ENCODE measurements at regions not wholly inside any gene's neighbourhood (a gene's known extent, or its start where the extent isn't known, plus 50 kb on each side); places are given as distances from the start of the nearest gene placed in this dataset.

DNA sequence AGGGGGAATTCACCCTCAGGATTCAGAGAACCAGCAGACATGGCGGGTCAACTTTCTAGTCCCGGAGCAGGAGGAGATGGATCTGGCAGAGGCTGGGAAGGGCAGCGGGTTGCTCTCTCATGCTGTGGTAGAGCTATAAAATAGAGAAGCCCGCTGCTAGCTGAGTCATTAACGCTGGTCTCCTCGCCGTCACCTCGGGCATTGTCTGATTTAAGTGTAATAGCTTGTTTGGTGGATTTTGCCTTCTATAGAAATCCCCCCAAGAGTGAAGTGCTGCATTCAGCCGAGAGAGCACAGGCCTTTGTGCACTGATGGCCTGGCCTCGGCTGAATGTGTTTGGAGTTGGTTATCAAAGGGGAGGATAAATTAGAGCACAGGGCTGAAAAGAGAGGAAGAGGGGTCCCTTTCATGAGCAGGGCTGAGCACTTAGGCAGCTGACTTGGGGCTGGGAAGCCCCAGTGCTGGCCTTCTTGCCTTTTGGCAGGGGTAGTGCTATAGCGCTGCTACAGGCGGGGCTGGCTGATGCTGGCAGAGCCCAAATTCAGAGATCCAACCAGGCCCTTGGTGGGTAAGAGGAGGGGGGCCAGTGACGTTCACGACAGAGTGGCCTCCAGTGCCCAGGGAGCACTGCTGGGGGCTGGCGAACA, 161.1 kb upstream of the CADM1 start:
- DNase-seq, result no peak
- H3K4me3 ChIP-seq, result no peak overlapping the region
- H3K36me3 ChIP-seq, result no peaks in the 10 kb centered on the region
- H3K27ac ChIP-seq, result no peak overlapping the region
- no peaks in the 10 kb centered on the region for H3K4me1 ChIP-seq
- H3K9me3 ChIP-seq, result no peaks in the 10 kb centered on the region
- no peak for TF ChIP-seq POLR2A (IDR thresholded peaks at IDR 0.05)
- TF ChIP-seq, protein P1, sequence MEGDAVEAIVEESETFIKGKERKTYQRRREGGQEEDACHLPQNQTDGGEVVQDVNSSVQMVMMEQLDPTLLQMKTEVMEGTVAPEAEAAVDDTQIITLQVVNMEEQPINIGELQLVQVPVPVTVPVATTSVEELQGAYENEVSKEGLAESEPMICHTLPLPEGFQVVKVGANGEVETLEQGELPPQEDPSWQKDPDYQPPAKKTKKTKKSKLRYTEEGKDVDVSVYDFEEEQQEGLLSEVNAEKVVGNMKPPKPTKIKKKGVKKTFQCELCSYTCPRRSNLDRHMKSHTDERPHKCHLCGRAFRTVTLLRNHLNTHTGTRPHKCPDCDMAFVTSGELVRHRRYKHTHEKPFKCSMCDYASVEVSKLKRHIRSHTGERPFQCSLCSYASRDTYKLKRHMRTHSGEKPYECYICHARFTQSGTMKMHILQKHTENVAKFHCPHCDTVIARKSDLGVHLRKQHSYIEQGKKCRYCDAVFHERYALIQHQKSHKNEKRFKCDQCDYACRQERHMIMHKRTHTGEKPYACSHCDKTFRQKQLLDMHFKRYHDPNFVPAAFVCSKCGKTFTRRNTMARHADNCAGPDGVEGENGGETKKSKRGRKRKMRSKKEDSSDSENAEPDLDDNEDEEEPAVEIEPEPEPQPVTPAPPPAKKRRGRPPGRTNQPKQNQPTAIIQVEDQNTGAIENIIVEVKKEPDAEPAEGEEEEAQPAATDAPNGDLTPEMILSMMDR (IDR thresholded peaks at IDR 0.05), result no peak
- H3K27me3 ChIP-seq, result peaks cover 0 to under 1% of the 10 kb centered on the region in 2 donors

DNA sequence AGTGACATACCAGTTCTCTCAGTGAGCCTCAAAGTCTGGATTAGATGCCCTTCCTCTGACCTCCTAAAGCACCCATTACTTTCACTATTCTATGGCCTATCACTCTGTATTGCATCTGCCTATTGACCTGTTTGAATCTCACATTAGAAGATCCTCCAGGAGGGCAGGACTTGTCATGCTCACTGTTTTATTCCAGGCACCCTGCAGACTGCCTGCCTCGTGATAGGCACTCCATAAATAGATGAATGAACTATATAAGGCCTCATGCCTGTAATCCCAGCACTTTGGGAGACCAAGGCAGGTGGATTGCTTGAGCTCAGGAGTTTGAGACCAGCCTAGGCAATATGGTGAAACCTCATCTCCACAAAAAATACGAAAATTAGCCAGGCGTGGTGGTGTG, 160.1 kb upstream of the CADM1 start:
- no peak for DNase-seq
- TF ChIP-seq, protein P1 (IDR thresholded peaks at IDR 0.05), result no peak
- TF ChIP-seq POLR2A (IDR thresholded peaks at IDR 0.05), result no peak
- Histone ChIP-seq H3K36me3 (no peaks in the 10 kb centered on the region), H3K4me1 (no peaks in the 10 kb centered on the region), H3K27ac (no peak overlapping the region), H3K9me3 (no peaks in the 10 kb centered on the region), H3K4me3 (no peak overlapping the region), H3K27me3 (peaks cover 0 to 4% of the 10 kb centered on the region in 2 donors)

DNA sequence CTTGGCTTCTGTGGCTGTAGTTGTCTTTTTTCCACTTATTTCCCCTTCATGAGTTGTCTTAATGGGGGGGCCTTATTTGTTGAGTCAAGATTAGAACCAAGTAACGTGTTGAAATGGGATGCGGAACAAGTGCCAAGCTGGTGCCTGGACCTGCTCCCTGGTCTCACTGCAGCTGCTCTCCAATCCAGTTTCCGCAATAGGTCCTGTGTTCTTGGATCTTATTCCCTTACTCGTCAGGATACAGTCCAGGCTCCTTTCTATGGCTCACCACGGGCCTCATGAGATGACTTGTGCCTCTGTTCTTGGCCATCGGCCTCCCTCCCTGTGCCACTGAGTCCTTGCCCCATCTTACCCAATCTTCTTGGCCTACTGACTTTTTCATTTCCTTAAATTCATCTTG, 159.6 kb upstream of the CADM1 start:
- H3K4me1 ChIP-seq, result no peaks in the 10 kb centered on the region
- no peaks in the 10 kb centered on the region for H3K36me3 ChIP-seq
- no peak overlapping the region for H3K27ac ChIP-seq
- no peaks in the 10 kb centered on the region for H3K9me3 ChIP-seq
- H3K4me3 ChIP-seq, result no peak overlapping the region
- no peak for TF ChIP-seq POLR2A (IDR thresholded peaks at IDR 0.05)
- TF ChIP-seq, protein P1 (IDR thresholded peaks at IDR 0.05), result no peak
- peaks cover 0 to 4% of the 10 kb centered on the region in 2 donors for H3K27me3 ChIP-seq
- no peak for DNase-seq

DNA sequence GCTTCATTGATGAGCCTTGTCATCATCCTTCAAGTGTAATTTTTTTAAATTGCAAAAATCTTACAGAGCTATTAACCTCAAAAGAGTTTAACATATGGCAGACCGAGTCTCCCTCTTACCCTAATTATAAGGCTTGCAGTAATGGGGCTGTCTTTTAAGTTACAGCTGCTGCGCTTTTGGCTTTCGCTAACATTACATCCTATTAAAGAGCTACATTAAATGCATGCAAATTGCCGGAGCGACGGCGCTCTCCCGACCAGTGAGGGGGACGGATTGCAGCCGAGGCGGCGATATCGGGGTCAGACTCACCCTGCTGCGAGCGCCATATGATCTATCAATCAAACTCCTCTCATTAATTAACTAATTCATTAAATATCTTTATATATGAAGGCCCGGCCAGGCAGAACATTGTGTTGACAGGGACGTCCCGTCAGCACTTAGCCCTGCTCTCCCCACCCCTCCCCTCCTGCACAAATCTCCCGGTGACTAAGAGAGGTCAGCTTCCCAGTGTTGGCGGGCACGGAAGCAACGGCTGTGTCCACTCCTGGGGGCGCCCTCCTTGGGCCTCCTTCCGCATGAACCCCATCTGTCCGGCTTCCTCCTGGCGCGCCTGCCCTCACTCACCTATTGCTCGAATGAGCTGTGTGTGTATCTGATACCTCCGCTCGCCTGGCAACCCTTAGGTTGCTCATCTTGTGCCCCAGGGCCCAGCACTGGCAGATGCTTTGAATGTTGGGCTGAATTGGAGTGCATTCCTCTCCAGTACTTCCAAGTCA, 156.0 kb upstream of the CADM1 start:
- Histone ChIP-seq H3K9me3 (no peaks in the 10 kb centered on the region), H3K27me3 (peaks cover 0 to 4% of the 10 kb centered on the region in 2 donors), H3K4me3 (peak overlapping the region in 1 of 4 donors; percentile 30), H3K36me3 (no peaks in the 10 kb centered on the region), H3K27ac (no peak overlapping the region), H3K4me1 (no peaks in the 10 kb centered on the region)
- TF ChIP-seq POLR2A (IDR thresholded peaks at IDR 0.05), result no peak
- TF ChIP-seq, protein P1 (IDR thresholded peaks at IDR 0.05), result no peak
- no peak for DNase-seq

DNA sequence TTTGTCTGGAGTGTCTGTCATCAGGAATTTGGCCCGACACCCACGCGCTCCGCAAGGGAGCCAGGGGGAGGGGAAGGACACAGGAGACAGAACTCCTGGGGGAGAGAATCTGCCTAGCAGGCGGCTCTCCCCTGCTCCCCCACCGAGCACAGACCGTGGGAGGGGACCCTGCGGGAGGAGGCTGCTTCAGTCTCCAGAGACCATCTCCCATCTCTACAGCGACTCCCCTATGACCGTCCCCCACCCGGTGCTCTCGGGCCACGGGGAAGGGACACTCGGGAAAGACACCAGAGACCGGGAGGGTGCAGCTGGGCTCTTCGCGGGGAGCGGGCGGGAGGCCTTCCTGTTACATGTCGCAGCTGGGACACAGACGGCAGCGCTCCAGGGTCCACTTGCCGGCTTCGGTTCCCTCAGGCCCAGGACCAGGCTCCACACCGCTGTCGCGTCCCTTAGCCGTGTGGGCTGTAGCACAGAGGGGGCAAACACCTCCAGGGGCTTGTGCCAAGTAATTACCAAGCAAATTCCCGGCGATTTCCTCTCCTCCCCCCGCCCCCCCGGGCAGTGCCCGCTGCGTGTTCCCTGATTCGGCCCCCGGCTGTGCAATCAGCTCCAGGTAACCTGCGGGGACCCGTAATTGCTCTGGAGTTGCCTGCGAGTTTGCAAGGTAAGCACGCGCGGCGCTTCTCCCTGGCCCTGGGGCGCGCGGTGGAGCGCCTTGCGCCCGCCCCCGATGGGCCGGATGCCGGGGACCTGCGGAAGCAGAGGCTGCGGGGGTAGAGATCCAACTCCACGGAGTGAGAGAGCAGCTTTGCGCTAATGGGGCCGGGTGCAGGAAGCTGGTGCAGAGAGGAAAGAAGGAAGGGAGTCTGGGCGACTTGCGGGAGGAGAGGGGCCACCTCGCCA, 155.1 kb upstream of the CADM1 start:
- H3K27ac ChIP-seq, result no peak overlapping the region
- no peaks in the 10 kb centered on the region for H3K4me1 ChIP-seq
- peaks cover 0 to 4% of the 10 kb centered on the region in 2 donors for H3K27me3 ChIP-seq
- H3K36me3 ChIP-seq, result no peaks in the 10 kb centered on the region
- H3K4me3 ChIP-seq, result peak overlapping the region in 3 of 4 donors; percentile 9 to 45 (median 30)
- H3K9me3 ChIP-seq, result no peaks in the 10 kb centered on the region
- DNase-seq, result no peak
- TF ChIP-seq POLR2A (IDR thresholded peaks at IDR 0.05), result no peak
- TF ChIP-seq, protein P1 (IDR thresholded peaks at IDR 0.05), result no peak
